Stimulated activated CD8-positive, alpha-beta memory T cell treated with anti-CD3 and anti-CD28 coated beads, Interleukin-15, amount 100 ng/mL, for 1 hour (primary cell): ENCODE measurements at regions not wholly inside any gene's neighbourhood (a gene's known extent, or its start where the extent isn't known, plus 50 kb on each side); places are given as distances from the start of the nearest gene placed in this dataset.

Experiments
- DNase-seq: peaks from one replicate; pipeline ENCODE4 v3.0.0-alpha.2; 2020; ENCODE audit warnings: low read depth

- DNase-seq, result no peak
These were observed 135.6 kb upstream of the SMAD1 start for GRCh38 chr4:145346081-145346480.

GRCh38 chr4:145345401-145345800 is 136.3 kb upstream of the SMAD1 start:
- no peak for DNase-seq

GRCh38 chr4:145341381-145341780 is 140.3 kb upstream of the SMAD1 start:
- DNase-seq, result no peak

GRCh38 chr4:145340071-145340675 is 141.5 kb upstream of the SMAD1 start:
- no peak for DNase-seq

GRCh38 chr4:145339075-145339725 is 142.5 kb upstream of the SMAD1 start:
- DNase-seq, result no peak

- no peak for DNase-seq
These were observed 143.1 kb upstream of the SMAD1 start for GRCh38 chr4:145338568-145338967.

- DNase-seq, result no peak
These were observed 144.3 kb upstream of the SMAD1 start for GRCh38 chr4:145337391-145337790.

GRCh38 chr4:145333786-145334185 is 147.9 kb upstream of the SMAD1 start:
- no peak for DNase-seq

GRCh38 chr4:145326491-145326890 is 146.1 kb upstream of the OTUD4 start:
- DNase-seq, result no peak

- no peak for DNase-seq
These were observed 143.8 kb upstream of the OTUD4 start for GRCh38 chr4:145324161-145324560.

GRCh38 chr4:145320294-145320693 is 139.9 kb upstream of the OTUD4 start:
- no peak for DNase-seq

GRCh38 chr4:145319751-145320150 is 139.4 kb upstream of the OTUD4 start:
- no peak for DNase-seq

GRCh38 chr4:145316897-145317574 is 136.6 kb upstream of the OTUD4 start:
- DNase-seq, result no peak

GRCh38 chr4:145315811-145316225 is 135.4 kb upstream of the OTUD4 start:
- DNase-seq, result no peak

GRCh38 chr4:145308598-145308997 is 128.2 kb upstream of the OTUD4 start:
- no peak for DNase-seq

- DNase-seq, result no peak
These were observed 127.5 kb upstream of the OTUD4 start for GRCh38 chr4:145307763-145308430.

- DNase-seq, result no peak
These were observed 126.7 kb upstream of the OTUD4 start for GRCh38 chr4:145307120-145307519.

- DNase-seq, result no peak
These were observed 122.3 kb upstream of the OTUD4 start for GRCh38 chr4:145302725-145303124.

GRCh38 chr4:145301386-145302080 is 121.1 kb upstream of the OTUD4 start:
- DNase-seq, result no peak

- peak; percentile 11 for DNase-seq
These were observed 119.1 kb upstream of the OTUD4 start for GRCh38 chr4:145299380-145300076.

- no peak for DNase-seq
These were observed 118.5 kb upstream of the OTUD4 start for GRCh38 chr4:145298885-145299284.

- no peak for DNase-seq
These were observed 117.2 kb upstream of the OTUD4 start for GRCh38 chr4:145297556-145297955.
